ENCODE measurements at regions not wholly inside any gene's neighbourhood (a gene's known extent, or its start where the extent isn't known, plus 50 kb on each side); places are given as distances from the start of the nearest gene placed in this dataset.
"Not testable (repeated sequence)": the region's sequence is repeated elsewhere in the genome, so short reads cannot be mapped to it uniquely, and the experiment has no call there.

DNA sequence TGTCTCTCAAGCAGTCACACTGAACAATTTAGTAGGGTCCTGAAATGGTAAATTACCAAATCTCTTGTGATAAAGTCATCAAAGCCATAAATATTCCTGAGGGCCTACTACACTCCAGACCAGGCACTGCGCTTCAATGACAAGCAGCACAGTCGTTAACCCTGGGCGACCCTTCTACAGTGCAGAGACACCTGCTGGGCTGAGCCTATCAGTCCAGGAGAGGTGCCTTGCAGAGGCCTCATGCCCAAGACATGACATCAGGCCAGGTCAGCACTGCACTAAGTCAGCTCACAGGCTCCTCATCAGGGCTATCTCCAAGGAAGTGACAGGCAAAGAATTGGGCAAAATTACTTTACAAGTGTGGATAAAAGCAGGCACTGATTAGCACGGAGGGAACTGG is 166.4 kb upstream of the EPB41L3 start:
- no peaks in the 10 kb centered on the region for H3K9me3 Mint-ChIP-seq (ENCODE audit: low read depth)

GRCh38 chr18:5709476-5710095 is 165.8 kb upstream of the EPB41L3 start:
- DNase-seq (ENCODE audit: low spot score) = no peak
- Mint-ChIP-seq H3K36me3 (ENCODE audit: low read depth) (no peaks in the 10 kb centered on the region), H3K27ac (ENCODE audit: unreplicated experiment) (no peak overlapping the region), H3K4me1 (ENCODE audit: low read depth) (no peaks in the 10 kb centered on the region), H3K4me3 (ENCODE audit: unreplicated experiment) (no peak overlapping the region), H3K9me3 (ENCODE audit: low read depth) (no peaks in the 10 kb centered on the region), H3K27me3 (ENCODE audit: low read depth) (peaks cover 12% of the 10 kb centered on the region)
- TF ChIP-seq, protein P1, sequence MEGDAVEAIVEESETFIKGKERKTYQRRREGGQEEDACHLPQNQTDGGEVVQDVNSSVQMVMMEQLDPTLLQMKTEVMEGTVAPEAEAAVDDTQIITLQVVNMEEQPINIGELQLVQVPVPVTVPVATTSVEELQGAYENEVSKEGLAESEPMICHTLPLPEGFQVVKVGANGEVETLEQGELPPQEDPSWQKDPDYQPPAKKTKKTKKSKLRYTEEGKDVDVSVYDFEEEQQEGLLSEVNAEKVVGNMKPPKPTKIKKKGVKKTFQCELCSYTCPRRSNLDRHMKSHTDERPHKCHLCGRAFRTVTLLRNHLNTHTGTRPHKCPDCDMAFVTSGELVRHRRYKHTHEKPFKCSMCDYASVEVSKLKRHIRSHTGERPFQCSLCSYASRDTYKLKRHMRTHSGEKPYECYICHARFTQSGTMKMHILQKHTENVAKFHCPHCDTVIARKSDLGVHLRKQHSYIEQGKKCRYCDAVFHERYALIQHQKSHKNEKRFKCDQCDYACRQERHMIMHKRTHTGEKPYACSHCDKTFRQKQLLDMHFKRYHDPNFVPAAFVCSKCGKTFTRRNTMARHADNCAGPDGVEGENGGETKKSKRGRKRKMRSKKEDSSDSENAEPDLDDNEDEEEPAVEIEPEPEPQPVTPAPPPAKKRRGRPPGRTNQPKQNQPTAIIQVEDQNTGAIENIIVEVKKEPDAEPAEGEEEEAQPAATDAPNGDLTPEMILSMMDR (IDR thresholded peaks at IDR 0.05) = no peak

More for the DNA sequence above, 166.4 kb upstream of the EPB41L3 start:
- no peak overlapping the region for H3K4me3 Mint-ChIP-seq (ENCODE audit: unreplicated experiment)
- H3K27me3 Mint-ChIP-seq (ENCODE audit: low read depth) = peaks cover 12% of the 10 kb centered on the region
- H3K27ac Mint-ChIP-seq (ENCODE audit: unreplicated experiment) = no peak overlapping the region
- H3K36me3 Mint-ChIP-seq (ENCODE audit: low read depth) = no peaks in the 10 kb centered on the region
- no peaks in the 10 kb centered on the region for H3K4me1 Mint-ChIP-seq (ENCODE audit: low read depth)
- TF ChIP-seq, protein P1 (IDR thresholded peaks at IDR 0.05) = no peak
- DNase-seq (ENCODE audit: low spot score) = no peak

DNA sequence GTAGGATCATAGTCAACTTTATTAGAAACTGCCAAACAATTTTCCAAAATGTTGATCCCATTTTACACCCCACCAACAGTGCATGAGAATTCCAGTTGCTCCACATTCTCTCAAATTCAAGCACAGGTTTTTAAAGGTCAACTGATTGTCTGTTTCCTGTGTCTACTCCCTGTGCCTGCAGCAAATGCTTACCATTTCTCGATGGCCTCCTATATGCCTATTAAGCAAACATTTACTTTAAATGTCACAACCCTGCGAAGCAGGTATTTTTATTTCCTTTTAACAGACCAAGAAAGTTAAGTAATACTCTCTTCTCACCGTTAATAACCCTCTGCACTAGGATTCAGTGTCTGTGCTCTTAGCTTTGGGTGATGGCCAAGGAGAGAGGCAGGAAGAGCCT is 163.8 kb upstream of the EPB41L3 start:
- no peaks in the 10 kb centered on the region for H3K4me1 Mint-ChIP-seq (ENCODE audit: low read depth)
- no peaks in the 10 kb centered on the region for H3K36me3 Mint-ChIP-seq (ENCODE audit: low read depth)
- H3K27ac Mint-ChIP-seq (ENCODE audit: unreplicated experiment) = no peak overlapping the region
- no peaks in the 10 kb centered on the region for H3K9me3 Mint-ChIP-seq (ENCODE audit: low read depth)
- no peak overlapping the region for H3K4me3 Mint-ChIP-seq (ENCODE audit: unreplicated experiment)
- DNase-seq (ENCODE audit: low spot score) = no peak
- peaks cover 6% of the 10 kb centered on the region for H3K27me3 Mint-ChIP-seq (ENCODE audit: low read depth)
- TF ChIP-seq, protein P1 (IDR thresholded peaks at IDR 0.05) = no peak

DNA sequence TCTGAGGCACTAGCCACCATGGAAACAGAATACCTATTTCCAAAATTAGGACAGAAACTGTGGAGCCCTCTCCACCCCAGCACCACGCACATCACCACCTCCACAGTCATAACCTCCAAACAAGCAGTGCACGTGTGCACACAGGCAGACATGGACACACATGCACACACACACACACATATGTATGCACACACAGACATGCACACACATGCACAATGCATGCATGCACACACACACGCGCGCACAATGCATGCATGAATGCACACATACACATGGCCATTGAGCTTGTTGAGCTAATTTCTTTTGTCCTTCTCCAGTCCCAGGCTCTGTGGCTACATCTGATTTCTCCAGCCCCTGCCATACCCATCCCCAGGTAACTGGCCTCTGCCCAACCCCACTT is 161.6 kb upstream of the EPB41L3 start:
- H3K27ac Mint-ChIP-seq (ENCODE audit: unreplicated experiment) = no peak overlapping the region
- H3K36me3 Mint-ChIP-seq (ENCODE audit: low read depth) = no peaks in the 10 kb centered on the region
- peaks cover 6% of the 10 kb centered on the region for H3K27me3 Mint-ChIP-seq (ENCODE audit: low read depth)
- H3K9me3 Mint-ChIP-seq (ENCODE audit: low read depth) = no peaks in the 10 kb centered on the region
- DNase-seq (ENCODE audit: low spot score) = no peak
- H3K4me3 Mint-ChIP-seq (ENCODE audit: unreplicated experiment) = no peak overlapping the region
- TF ChIP-seq, protein P1 (IDR thresholded peaks at IDR 0.05) = no peak
- H3K4me1 Mint-ChIP-seq (ENCODE audit: low read depth) = no peaks in the 10 kb centered on the region

- no peaks in the 10 kb centered on the region for H3K36me3 Mint-ChIP-seq (ENCODE audit: low read depth)
- H3K9me3 Mint-ChIP-seq (ENCODE audit: low read depth) = no peaks in the 10 kb centered on the region
- peaks cover 11% of the 10 kb centered on the region for H3K27me3 Mint-ChIP-seq (ENCODE audit: low read depth)
- H3K4me3 Mint-ChIP-seq (ENCODE audit: unreplicated experiment) = no peak overlapping the region
- no peak for DNase-seq (ENCODE audit: low spot score)
- TF ChIP-seq, protein P1 (IDR thresholded peaks at IDR 0.05) = no peak
- H3K4me1 Mint-ChIP-seq (ENCODE audit: low read depth) = no peaks in the 10 kb centered on the region
- H3K27ac Mint-ChIP-seq (ENCODE audit: unreplicated experiment) = no peak overlapping the region
These were observed 161.1 kb upstream of the EPB41L3 start for GRCh38 chr18:5704847-5705246.

DNA sequence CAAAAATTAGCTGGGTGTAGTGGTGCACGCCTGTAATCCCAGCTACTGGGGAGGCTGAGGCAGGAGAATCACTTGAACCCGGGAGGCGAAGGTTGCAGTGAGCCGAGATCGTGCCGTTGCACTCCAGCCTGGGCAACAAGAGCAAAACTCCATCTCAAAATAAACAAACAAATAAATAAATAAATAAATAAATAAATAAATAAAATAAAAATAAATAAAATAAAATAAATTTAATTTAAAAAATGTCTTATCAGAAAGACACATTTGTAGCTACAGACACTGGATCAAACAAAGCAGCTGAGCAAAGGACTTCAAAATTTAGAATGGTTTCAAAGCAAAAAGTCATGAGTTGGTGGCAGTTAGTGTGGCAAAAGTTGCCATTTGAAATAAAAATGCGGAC is 158.2 kb upstream of the EPB41L3 start:
- H3K36me3 Mint-ChIP-seq (ENCODE audit: low read depth); H3K4me3 Mint-ChIP-seq (ENCODE audit: unreplicated experiment); H3K4me1 Mint-ChIP-seq (ENCODE audit: low read depth); H3K9me3 Mint-ChIP-seq (ENCODE audit: low read depth); H3K27ac Mint-ChIP-seq (ENCODE audit: unreplicated experiment); DNase-seq (ENCODE audit: low spot score): not testable (repeated sequence)
- peaks cover 12% of the 10 kb centered on the region for H3K27me3 Mint-ChIP-seq (ENCODE audit: low read depth)

All from chondrocyte (in vitro differentiated cells).